Body of pancreas (tissue), 4 donors: ENCODE measurements at regions not wholly inside any gene's neighbourhood (a gene's known extent, or its start where the extent isn't known, plus 50 kb on each side); places are given as distances from the start of the nearest gene placed in this dataset.

Experiments used
- CTCF ChIP-seq, 7 experiments: fragments of 450-650 bp in 4 of 7; fragments of 200-600 bp in 3 of 7; sonication (generic) in 3 of 7; IDR thresholded peaks; one replicate each; pipeline ENCODE4 v1.5.1; 2016 to 2019; ENCODE audit warnings: antibody characterized with exemption in 7 of 7
- POLR2A ChIP-seq, 3 donors: fragments of 450-650 bp; IDR thresholded peaks; one replicate each; pipeline ENCODE4 v1.6.1; 2016; ENCODE audit warnings: antibody characterized with exemption in 3 of 3, mild to moderate bottlenecking in 2 of 3

- TF ChIP-seq POLR2A (IDR thresholded peaks at IDR 0.05) (no peak), CTCF (IDR thresholded peaks at IDR 0.05) (no peak)
Measured at GRCh38 chr1:234713859-234714258, 103.9 kb upstream of the IRF2BP2 start.
